Mucosa of rectum (tissue), 2 donors: ENCODE measurements at regions not wholly inside any gene's neighbourhood (a gene's known extent, or its start where the extent isn't known, plus 50 kb on each side); places are given as distances from the start of the nearest gene placed in this dataset.
"Not testable (repeated sequence)": the region's sequence is repeated elsewhere in the genome, so short reads cannot be mapped to it uniquely, and the experiment has no call there.

ENCODE experiments used
- H3K27ac ChIP-seq, 2 donors: one replicate each; pipeline ENCODE4 v1.7.0; 2013; ENCODE audit warnings: inconsistent platforms in 2 of 2, low read depth in 2 of 2, low read length in 2 of 2
- H3K27me3 ChIP-seq, 2 donors: one replicate each; pipeline ENCODE4 v1.7.0; 2013; ENCODE audit warnings: low read length in 2 of 2; ENCODE audit not compliant: control insufficient read depth in 2 of 2, insufficient read depth in 2 of 2
- H3K36me3 ChIP-seq, 2 donors: one replicate each; pipeline ENCODE4 v1.7.0; 2013; ENCODE audit warnings: low read length in 2 of 2; ENCODE audit not compliant: control insufficient read depth in 2 of 2, insufficient read depth in 2 of 2
- H3K4me1 ChIP-seq, 2 donors: one replicate each; pipeline ENCODE4 v1.7.0; 2013; ENCODE audit warnings: low read length in 2 of 2, mild to moderate bottlenecking in 1 of 2; ENCODE audit not compliant: control insufficient read depth in 2 of 2, insufficient read depth in 2 of 2
- H3K4me3 ChIP-seq, 2 donors: one replicate each; pipeline ENCODE4 v1.7.0; 2013; ENCODE audit warnings: low read length in 2 of 2
- H3K9ac ChIP-seq, 2 donors: one replicate each; pipeline ENCODE4 v1.7.0; 2013; ENCODE audit warnings: low read length in 2 of 2, low read depth in 1 of 2, mild to moderate bottlenecking in 1 of 2
- H3K9me3 ChIP-seq, 2 donors: one replicate each; pipeline ENCODE4 v1.7.0; 2013; ENCODE audit warnings: low read length in 2 of 2; ENCODE audit not compliant: control insufficient read depth in 2 of 2
- donor health status: healthy.
- donor health status: Normal muscosa, but diverticular disease.

DNA sequence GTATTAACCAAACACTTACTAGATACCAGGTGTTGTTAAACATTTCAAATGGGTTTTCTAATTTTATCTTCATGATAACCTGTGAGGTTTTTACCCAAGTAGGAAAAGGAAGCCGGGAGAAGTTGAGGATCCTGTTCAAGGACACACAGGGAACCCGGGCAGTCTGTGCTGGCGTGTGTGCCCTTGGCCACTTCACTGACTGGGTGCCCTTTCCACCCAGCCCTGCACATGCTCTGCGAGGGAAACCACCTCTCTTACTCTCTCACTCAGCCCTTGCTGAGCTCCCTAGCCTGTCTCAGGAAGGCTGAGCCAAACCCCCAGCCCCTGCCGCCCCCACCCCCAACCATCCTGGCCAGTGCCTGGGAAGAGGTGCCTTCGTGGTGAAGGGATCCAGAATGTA lies 51.8 kb downstream of the TEX44 start:
- Histone ChIP-seq H3K36me3 (no peaks in the 10 kb centered on the region), H3K9ac (peak overlapping the region; percentile 3 to 34), H3K27ac (peak overlapping the region; percentile 98), H3K4me1 (peaks cover 38 to 44% of the 10 kb centered on the region in 2 donors), H3K27me3 (no peaks in the 10 kb centered on the region), H3K9me3 (no peaks in the 10 kb centered on the region), H3K4me3 (no peak overlapping the region)

DNA sequence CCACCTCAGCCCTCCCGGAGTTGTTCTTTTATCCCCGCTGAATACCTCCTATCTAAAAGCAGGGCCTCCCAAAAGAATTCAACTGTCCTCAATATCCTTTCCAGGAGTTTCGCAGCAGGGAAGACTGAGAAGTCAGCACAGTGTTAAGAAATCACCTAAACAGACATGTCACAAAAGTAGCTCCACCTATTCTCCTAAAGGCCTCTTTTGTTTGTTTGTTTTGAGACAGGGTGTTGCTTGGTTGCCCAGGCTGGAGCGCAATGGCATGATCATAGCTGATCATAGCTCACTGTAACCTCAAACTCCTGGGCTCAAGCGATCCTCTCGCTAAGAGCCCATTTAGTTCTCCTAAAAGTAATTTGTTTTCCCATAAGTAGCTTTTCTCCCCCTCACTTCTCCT lies 53.8 kb downstream of the TEX44 start:
- Histone ChIP-seq H3K9me3 (no peaks in the 10 kb centered on the region), H3K9ac (peak overlapping the region; percentile 24 to 28), H3K27ac (peak overlapping the region; percentile 41 to 48), H3K27me3 (no peaks in the 10 kb centered on the region), H3K4me1 (peaks cover 30 to 34% of the 10 kb centered on the region in 2 donors), H3K36me3 (no peaks in the 10 kb centered on the region), H3K4me3 (no peak overlapping the region)

DNA sequence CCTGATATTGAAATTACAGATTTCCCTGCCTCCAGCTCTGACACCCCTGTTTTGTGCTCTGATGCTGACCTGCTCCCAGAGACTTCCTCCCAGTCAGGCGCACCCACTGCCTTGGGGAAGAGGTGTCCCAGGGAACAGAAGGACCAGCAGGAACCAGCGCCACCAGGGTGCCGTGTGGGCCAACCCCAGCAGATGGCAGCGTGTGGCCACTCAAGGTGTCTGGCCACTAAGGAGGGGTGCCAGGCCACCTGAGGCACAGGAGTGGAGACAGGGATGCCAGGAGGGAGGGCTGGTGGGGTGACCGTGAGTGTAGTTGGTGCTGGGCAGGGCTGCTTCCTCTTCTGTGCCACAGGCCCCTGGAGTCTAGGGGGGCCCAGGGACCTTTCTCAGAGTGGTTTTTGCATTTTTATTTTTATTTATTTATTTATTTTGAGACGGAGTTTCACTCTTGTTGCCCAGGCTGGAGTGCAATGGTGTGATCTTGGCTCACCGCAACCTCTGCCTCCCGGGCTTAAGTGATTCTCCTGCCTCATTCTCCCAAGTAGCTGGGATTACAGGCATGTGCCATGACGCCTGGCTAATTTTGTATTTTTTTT lies 56.0 kb downstream of the TEX44 start:
- Histone ChIP-seq H3K9me3 (no peaks in the 10 kb centered on the region), H3K4me3 (no peak overlapping the region), H3K27me3 (no peaks in the 10 kb centered on the region), H3K4me1 (peaks cover 10 to 16% of the 10 kb centered on the region in 2 donors), H3K27ac (no peak overlapping the region), H3K36me3 (no peaks in the 10 kb centered on the region), H3K9ac (peak overlapping the region in 1 of 2 donors; percentile 47)

DNA sequence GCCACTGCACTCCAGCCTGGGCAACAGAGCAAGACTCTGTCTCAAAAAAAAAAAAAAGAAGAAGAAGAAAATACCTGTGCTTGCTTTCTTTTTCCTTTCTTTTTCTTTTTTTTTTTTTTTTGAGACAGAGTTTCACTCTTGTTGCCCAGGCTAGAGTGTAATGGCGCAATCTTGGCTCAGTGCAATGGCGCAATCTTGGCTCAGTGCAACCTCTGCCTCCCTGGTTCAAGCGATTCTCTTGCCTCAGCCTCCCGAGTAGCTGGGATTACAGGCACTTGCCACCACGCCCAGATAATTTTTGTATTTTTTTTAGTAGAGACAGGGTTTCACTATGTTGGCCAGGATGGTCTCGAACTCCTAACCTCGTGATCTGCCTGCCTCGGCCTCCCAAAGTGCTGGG lies 56.8 kb upstream of the PTMA start:
- not testable (repeated sequence) for H3K9ac ChIP-seq, H3K4me1 ChIP-seq, H3K27me3 ChIP-seq, H3K27ac ChIP-seq, H3K36me3 ChIP-seq, H3K4me3 ChIP-seq, H3K9me3 ChIP-seq

DNA sequence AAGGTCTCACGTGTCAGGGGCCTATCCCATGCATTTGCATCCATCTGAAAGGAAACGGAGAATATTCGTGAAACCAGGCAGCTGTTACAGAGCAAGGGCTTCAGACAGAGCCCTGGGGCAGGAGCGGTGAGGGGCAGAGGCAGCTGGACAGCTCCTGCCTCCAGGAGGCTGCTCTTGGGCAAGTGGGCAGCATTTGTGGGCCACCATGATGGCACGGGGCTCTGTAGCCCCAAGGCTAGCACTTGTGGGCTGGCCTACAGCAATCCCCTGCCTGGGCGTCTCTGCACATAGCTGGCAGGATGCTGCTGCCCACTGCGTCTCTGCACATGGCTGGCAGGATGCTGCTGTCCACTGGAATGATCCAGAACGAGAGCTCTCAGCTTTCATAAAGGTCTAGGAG lies 52.8 kb upstream of the PTMA start:
- Histone ChIP-seq H3K36me3 (no peaks in the 10 kb centered on the region), H3K9me3 (no peaks in the 10 kb centered on the region), H3K9ac (no peak overlapping the region), H3K4me3 (no peak overlapping the region), H3K27ac (no peak overlapping the region), H3K27me3 (no peaks in the 10 kb centered on the region), H3K4me1 (peaks cover 4% of the 10 kb centered on the region in 2 donors)

DNA sequence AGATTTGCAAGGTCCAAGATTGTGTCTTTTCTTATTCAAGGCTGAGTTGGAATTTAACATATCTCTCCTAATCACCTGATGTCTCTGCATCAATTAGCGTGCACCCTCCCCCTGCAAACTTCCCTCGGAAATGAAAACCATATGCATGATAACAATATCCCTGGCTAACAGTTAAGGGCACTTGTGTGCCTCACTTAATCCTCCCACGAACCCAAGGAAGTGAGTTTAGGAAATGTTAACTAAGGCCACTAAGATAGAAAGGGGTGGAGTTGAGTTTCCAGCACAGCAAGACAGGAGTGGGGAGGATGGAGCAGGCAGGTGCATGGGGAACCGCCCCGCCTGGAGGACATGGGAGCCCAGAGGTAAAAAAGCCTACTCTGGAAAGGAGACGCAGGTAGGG lies 52.4 kb upstream of the PTMA start:
- Histone ChIP-seq H3K36me3 (no peaks in the 10 kb centered on the region), H3K9me3 (no peaks in the 10 kb centered on the region), H3K27me3 (no peaks in the 10 kb centered on the region), H3K4me1 (peaks cover 4% of the 10 kb centered on the region in 2 donors), H3K27ac (no peak overlapping the region), H3K9ac (no peak overlapping the region), H3K4me3 (no peak overlapping the region)
